Astrocyte of the cerebellum (primary cell): ENCODE measurements at regions not wholly inside any gene's neighbourhood (a gene's known extent, or its start where the extent isn't known, plus 50 kb on each side); places are given as distances from the start of the nearest gene placed in this dataset.

ENCODE experiments used
- DNase-seq: peaks from one replicate; pipeline ENCODE4 v3.0.0-alpha.2; 2011; ENCODE audit warnings: low read depth
- H3K4me3 ChIP-seq: 2 replicates; pipeline ENCODE4 v1.5.1; 2011; ENCODE audit warnings: mild to moderate bottlenecking, low read depth, low read length, moderate library complexity
- in situ Hi-C: cut with HindIII; loops from 2 replicates; pipeline ENCODE4 v1.10.0; 2017; ENCODE audit warnings: low sequenced_read_pairs
- TF ChIP-seq, protein P1 (sequence below): IDR thresholded peaks from 2 replicates; pipeline ENCODE4 v1.5.1; 2012; ENCODE audit warnings: low read length, low read depth, moderate library complexity, mild to moderate bottlenecking; ENCODE audit errors: missing control alignments

DNA sequence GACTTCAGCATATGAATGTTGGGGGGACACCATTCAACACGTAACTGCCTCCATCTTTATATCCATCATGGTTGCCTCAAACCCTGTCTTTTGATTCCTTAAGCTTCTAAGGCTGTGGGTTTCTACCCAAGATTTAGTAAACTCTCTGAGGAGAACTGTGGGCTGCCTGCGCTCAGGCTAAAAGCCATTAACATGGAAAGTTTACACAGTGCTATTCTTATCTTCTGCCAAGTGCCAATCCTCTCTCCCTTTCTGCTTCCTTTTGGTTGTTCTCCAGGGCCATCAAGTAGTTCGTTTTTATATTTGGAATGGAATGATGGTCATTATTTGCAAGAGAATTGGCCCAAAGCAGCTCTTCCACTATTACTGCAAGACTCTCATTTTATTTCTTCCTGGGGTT, 97.3 kb upstream of the KLF14 start:
- in situ Hi-C loops: no loop called here

GRCh38 chr7:130831817-130832481, 97.9 kb upstream of the KLF14 start:
- in situ Hi-C loops: no loop called here
- TF ChIP-seq, protein P1, sequence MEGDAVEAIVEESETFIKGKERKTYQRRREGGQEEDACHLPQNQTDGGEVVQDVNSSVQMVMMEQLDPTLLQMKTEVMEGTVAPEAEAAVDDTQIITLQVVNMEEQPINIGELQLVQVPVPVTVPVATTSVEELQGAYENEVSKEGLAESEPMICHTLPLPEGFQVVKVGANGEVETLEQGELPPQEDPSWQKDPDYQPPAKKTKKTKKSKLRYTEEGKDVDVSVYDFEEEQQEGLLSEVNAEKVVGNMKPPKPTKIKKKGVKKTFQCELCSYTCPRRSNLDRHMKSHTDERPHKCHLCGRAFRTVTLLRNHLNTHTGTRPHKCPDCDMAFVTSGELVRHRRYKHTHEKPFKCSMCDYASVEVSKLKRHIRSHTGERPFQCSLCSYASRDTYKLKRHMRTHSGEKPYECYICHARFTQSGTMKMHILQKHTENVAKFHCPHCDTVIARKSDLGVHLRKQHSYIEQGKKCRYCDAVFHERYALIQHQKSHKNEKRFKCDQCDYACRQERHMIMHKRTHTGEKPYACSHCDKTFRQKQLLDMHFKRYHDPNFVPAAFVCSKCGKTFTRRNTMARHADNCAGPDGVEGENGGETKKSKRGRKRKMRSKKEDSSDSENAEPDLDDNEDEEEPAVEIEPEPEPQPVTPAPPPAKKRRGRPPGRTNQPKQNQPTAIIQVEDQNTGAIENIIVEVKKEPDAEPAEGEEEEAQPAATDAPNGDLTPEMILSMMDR: peak; percentile 52
- peak; percentile 38 for DNase-seq
- H3K4me3 ChIP-seq: no peak overlapping the region

More for the DNA sequence above, 97.3 kb upstream of the KLF14 start:
- H3K4me3 ChIP-seq: no peak overlapping the region
- TF ChIP-seq, protein P1: no peak
- no peak for DNase-seq

DNA sequence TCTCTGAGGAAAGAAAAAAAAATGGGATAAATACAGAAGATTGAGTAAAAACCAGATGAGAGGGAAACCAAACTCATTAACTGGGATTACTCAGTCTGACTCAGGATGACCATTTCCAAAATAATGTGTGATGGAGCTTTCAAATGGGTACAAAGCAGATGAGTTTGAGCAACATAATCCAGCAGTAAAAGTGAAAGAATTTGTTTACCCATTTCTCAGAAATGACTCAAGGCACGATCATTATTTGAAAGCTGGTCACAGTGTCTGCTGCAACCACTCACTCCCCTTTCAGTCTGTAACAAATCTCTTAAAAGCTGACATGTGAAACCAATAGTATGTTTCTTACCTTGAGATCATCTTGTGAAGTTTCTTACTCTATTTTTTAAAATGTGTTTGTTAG, 104.7 kb upstream of the KLF14 start:
- H3K4me3 ChIP-seq: no peak overlapping the region
- TF ChIP-seq, protein P1: no peak
- in situ Hi-C loops: no loop called here
- peak; percentile 70 for DNase-seq

- in situ Hi-C loops: no loop called here
- H3K4me3 ChIP-seq: no peak overlapping the region
- TF ChIP-seq, protein P1: no peak
- no peak for DNase-seq
Observed at GRCh38 chr7:130840599-130840998, 106.6 kb upstream of the KLF14 start.

DNA sequence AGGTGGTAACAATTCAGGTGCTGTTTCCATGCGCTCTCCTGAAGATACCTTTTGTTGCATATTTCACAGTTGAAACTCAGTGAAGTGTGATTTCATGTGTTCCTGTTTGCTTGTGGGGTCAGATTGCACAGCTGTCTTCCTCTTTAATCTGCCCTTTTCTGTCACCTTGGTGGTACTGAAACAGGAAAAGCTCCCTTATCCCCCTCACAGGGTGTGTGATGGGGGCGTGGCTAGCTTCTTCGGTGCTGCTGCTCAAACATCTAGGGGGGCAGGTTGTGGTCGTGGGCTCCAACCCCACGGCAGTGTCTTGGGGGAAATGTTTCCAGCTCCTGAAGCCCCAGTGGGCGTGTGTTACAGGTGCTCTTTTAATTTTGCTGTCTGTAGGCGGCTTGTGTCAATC, 107.4 kb upstream of the KLF14 start:
- in situ Hi-C loops: no loop called here
- no peak for DNase-seq

DNA sequence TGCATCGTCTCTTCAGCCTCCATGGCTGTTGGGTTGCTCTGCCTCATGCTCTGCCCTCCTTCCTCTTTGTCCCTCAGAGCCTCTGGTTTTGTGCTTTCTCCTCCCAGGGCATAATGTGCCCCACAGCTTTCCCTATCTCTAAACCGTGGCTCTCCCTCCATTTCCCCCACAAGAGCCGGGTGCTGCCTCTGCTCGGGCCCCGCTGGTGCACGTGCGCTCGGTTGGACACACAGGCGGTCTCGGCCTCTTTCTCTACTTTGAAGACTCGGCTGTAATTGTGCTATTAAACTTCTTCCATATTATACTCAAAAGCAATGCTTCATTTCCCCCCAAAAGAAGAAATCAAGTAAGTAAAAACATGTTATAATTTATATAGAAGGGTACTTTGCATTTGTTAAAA, 109.7 kb upstream of the KLF14 start:
- no peak overlapping the region for H3K4me3 ChIP-seq
- TF ChIP-seq, protein P1: no peak
- in situ Hi-C loops: no loop called here
- DNase-seq: no peak

More for the DNA sequence above, 107.4 kb upstream of the KLF14 start:
- TF ChIP-seq, protein P1: no peak
- no peak overlapping the region for H3K4me3 ChIP-seq
